ENCODE measurements at regions not wholly inside any gene's neighbourhood (a gene's known extent, or its start where the extent isn't known, plus 50 kb on each side); places are given as distances from the start of the nearest gene placed in this dataset.

DNA sequence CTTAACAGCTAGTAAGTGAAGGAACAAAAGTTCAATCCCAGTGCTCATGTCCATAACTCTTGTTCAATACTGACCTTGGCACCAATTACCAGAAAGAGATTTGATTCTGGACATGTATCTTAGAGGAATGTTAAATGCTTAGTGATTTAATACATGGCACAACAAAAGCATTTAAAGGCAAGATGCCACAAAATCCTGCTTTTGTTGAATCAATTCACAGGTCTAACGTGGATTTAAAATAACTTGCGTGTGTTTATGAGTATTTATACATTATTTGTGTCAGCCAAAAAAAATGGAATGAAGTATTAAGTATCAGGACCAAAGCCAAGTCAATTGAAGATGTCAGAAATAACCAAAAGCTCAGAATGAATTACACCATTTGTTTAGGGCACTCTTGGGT lies 85.4 kb upstream of the GIMD1 start:
- no peak for DNase-seq (ENCODE audit: low read depth in 2 of 3, low spot score in 2 of 3)

DNA sequence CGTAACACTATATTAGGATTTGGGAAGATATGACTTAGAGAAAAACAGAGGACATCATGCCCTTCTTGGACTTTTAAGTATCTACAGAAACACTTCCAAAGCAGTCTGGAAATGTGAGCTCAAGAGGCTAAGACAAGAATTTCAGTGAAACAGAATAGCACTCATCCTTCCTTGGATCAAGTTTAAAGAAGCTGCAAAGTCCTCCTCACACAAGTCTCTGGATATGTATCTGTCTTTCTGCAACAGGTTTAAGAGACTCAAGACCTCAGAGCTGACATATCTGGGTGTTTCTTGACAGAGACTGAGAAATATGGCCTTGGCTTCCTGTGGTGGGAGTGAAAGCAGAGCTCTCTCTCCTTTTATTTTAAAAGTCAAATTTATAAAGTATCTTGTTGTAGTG lies 82.5 kb upstream of the GIMD1 start:
- no peak for DNase-seq (ENCODE audit: low read depth in 2 of 3, low spot score in 2 of 3)

DNA sequence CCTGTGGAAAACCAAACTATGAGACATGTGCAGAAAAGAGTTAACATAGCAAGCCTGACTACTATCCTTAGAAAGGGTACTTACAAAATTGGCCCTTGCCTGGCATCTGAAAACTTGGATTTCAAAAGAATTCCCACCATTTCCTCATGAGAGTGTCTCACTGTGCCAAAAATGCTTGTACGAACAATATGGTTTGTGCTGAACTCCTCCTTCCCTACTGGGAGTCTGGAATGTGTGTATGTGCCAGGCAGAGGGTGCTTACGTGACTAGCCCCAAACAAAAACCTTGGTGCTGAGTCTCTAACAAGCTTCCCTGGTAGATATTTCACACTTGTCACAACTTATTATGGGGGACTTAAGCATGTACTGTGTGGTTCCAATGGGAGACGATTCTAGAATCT lies 81.7 kb upstream of the GIMD1 start:
- no peak for DNase-seq (ENCODE audit: low read depth in 2 of 3, low spot score in 2 of 3)

DNA sequence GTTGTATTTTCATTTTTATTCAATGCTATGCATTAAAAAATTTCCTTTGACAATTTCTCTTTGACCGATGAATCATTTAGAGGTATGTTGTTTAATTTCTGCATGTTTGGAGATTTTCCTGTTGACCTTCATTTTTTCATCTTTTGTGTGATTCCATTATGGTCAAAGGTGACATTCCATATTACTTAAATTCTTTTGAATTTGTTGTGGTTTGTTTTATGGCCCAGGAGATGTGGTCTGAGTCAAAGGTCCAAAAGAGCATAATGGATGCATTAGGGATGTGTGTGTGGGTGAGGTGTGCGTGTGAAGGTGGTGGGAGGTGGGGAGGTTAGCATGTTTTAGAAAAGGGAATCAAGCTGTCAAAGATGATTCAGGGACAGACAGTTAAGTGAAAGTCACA lies 76.0 kb upstream of the GIMD1 start:
- DNase-seq (ENCODE audit: low read depth in 2 of 3, low spot score in 2 of 3) = no peak

DNA sequence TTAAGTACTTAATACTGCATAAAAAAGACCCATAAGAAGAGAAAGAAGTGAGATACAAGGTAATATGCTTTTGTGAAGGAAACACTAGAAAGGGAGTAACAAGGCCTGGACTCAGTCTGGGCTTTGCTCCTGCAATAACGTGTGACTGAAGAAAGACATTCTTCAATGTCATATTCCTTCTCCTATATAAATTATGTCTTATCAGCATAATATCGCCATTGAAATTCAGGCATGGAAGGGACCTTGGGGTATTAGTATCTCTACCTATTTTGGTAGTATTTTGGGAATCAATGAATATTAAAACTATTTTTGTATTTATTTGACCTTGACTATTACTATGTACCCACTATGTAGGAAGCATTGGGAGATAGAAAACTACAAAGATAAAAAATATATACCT lies 62.2 kb upstream of the GIMD1 start:
- no peak for DNase-seq (ENCODE audit: low read depth in 2 of 3, low spot score in 2 of 3)

DNA sequence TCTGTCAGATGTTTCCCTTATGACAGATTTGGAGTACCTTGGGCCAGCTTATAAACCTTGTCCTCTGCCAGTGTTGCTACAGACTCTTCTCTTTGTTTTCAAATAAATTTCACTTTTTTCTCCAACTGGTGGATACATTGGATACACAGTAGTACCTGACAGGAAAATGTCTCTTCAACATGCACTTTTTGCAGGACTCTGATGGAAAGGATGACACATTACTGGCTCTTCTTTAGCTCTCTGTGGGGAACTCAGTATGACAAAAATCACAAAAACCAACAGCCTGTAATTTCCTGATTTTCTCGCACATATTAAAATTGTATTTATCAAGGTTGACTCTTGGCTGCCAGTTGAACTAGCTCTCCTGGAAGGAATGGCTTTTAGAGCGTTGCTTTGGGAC lies 61.3 kb upstream of the GIMD1 start:
- DNase-seq (ENCODE audit: low read depth in 2 of 3, low spot score in 2 of 3) = no peak

DNA sequence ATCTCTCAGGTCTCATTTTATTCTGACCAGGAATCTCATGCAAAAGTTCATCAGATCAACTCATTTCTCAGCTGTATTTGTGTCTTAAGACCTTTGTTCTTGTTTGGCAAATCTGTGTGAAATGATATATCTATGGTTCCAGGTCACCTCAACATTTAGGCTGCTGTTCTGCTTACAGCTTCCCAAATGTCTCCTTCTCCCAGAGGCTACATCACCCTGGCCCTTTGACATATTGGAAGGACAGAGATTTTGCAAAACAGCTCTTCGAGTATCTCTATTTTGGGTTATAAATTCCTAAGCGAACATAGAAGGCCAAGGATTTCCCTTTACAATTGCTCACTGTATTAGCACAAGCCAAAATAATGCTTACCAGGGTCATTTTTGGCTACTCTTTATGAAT lies 57.5 kb upstream of the GIMD1 start:
- DNase-seq (ENCODE audit: low read depth in 2 of 3, low spot score in 2 of 3) = no peak

DNA sequence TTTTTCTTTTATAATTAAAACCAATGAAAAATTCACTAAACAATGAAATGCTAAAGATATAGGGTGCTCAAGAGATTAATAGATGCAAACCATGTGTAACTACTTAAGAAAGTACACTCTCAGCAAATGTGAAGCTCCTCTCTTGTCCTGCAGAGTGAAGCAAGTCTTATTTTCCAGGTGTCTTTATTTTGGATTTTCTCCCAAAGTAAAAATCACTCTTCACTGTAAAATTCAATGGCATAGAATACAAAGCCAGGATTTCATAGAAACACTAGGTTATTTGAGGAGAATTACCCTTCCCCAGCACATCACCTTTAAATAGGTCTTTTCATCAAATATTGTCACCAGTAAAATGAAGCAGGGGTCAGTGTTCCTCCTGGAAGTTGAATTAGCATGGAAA lies 57.0 kb upstream of the GIMD1 start:
- DNase-seq (ENCODE audit: low read depth in 2 of 3, low spot score in 2 of 3) = no peak

DNA sequence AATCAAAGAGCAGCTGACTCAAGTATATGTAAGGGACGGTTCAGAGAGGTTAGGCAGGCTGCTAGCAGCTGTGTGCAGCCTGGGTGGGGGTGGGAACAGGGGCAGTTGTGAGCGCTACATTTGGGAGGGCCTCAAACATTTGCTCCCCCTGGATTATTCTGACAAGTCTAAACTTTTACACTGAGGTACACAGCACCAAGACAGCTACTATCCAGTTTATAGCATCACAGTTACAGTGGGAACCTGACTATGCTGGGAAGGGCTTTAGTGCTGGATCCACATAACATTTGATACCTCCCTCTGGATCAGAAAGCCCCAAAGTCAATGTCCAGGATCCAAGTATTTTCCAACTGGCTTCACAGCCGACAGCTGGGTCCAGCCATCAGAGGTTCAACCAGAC lies 55.8 kb upstream of the GIMD1 start:
- no peak for DNase-seq (ENCODE audit: low read depth in 2 of 3, low spot score in 2 of 3)

DNA sequence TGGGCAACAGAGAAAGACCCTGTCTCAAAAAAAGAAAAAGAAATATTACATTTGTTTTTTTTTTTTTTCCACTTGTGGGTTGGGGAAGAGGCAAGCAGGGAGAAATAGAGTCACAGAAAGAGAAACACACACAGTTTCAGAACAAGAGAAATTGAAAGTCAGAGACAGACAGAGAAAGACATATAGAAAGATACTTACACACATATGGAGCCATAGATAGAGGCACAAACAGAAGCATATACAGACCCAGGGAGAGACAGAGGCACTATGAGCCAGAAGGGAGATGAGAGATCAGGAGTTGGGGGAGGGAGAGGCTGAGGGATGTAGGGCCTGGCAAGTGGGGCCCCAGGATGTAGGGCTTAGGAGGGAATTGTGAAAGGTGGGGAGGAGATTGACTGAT lies 55.2 kb upstream of the GIMD1 start:
- no peak for DNase-seq (ENCODE audit: low read depth in 2 of 3, low spot score in 2 of 3)

DNA sequence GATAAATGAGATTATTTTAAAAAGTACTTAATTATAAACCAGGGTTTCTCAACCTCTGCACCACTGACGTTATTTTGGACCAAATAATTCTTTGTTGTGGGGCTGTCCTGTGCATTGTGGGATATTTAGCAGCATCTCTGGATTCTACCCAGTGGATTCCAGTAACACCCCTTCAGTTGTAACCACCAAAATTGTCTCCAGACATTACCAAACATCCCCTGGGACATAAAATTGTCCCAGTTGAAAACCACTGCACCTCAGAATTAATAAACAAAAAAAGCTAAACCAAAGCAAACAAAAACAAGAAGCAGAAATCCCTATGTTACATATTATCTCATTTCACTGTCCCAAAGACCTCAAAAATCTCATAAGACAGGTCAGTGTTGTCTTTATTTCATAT lies 54.2 kb upstream of the GIMD1 start:
- DNase-seq (ENCODE audit: low read depth in 2 of 3, low spot score in 2 of 3) = no peak

DNA sequence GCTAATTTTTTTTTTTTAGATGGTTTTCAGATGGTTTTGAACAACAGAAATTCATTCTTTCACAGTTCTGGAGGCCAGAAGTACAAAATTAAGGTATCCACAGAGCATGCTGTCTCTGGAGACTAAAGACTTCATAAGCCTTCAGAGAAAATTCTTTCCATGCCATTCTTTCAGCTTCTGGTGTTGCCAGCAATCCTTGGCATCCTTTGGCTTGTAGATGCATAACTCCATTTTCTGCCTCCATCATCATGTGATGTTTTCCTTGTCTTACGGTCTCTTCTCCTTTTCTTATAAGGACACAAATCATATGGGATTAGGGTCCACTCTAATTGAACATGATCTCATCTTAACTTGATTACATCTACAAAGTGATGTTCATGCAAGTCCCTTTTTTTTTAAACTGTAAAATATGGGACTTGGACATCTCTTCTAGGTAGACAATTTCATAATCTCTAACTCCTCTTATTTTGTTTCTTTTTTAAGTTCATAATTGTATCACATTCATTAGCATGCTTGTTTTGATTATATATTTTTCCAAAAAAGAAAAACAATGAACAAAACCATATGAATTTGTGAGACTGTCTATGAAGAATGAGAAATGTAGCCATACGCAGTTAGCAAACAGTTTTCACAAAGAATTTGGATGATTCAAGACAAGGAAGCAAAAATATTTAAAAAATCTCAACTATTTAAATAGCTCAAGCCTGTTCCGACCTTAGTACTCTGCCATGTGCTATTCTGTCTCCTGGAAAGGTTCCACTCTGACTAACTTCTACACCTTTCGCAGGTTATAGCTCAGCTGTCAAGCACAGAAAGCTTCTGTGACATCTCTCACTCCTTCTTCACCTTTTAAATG lies 53.1 kb upstream of the GIMD1 start:
- no peak for DNase-seq (ENCODE audit: low read depth in 2 of 3, low spot score in 2 of 3)

DNA sequence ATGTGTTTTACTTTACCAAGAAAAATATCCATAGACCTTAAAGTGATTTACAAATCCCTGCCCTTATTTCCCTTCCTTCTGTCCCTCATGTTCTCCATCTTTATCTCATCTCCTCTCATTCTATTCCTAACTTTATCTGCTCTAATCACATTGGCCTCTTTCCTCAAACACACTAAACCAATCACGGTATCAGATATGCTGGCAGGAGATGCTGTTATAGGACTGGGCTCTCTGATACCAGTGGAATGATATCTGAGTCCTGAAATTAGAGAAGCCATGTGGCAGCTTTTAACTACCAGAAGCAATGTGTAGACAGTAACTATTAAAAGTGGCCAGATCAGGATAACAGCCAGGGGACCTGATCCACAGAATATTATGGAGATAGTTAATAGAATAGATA lies 49.9 kb upstream of the GIMD1 start:
- DNase-seq (ENCODE audit: low read depth in 2 of 3, low spot score in 2 of 3) = no peak

All from activated CD8-positive, alpha-beta memory T cell treated with anti-CD3 and anti-CD28 coated beads for 48 hours (primary cell).